HepG2 (cell line): ENCODE measurements at regions not wholly inside any gene's neighbourhood (a gene's known extent, or its start where the extent isn't known, plus 50 kb on each side); places are given as distances from the start of the nearest gene placed in this dataset.

ENCODE experiments used
- BCL6 ChIP-seq: IDR thresholded peaks from 2 replicates; pipeline ENCODE4 v1.6.1; 2016; ENCODE audit warnings: missing genetic modification reagents, missing compliant biosample characterization
- GATA4 ChIP-seq: sonication (generic); IDR thresholded peaks from 2 replicates; pipeline ENCODE4 v1.6.1; 2016; ENCODE audit warnings: antibody characterized with exemption, low read depth, borderline replicate concordance
- MAFG ChIP-seq: sonication (generic); formaldehyde crosslinking; IDR thresholded peaks from 2 replicates; pipeline ENCODE4 v1.5.1; 2020; ENCODE audit warnings: mild to moderate bottlenecking, missing genetic modification reagents
- STAT5B ChIP-seq: sonication (generic); formaldehyde crosslinking; IDR thresholded peaks from 2 replicates; pipeline ENCODE4 v1.4.0; 2020; ENCODE audit warnings: missing genetic modification reagents
- THYN1 ChIP-seq: sonication (generic); formaldehyde crosslinking; IDR thresholded peaks from 2 replicates; pipeline ENCODE4 v1.8.1; 2023; ENCODE audit warnings: low read depth, mild to moderate bottlenecking, moderate library complexity, missing genetic modification reagents, borderline replicate concordance
- TSC22D2 ChIP-seq: sonication (generic); formaldehyde crosslinking; IDR thresholded peaks from 2 replicates; pipeline ENCODE4 v1.5.1; 2020; ENCODE audit warnings: missing genetic modification reagents, mild to moderate bottlenecking, borderline replicate concordance
- ZFP36L2 ChIP-seq: sonication (generic); formaldehyde crosslinking; IDR thresholded peaks from 2 replicates; pipeline ENCODE4 v1.4.0; 2020; ENCODE audit warnings: missing genetic modification reagents
- ZFYVE20 ChIP-seq: sonication (generic); formaldehyde crosslinking; IDR thresholded peaks from 2 replicates; pipeline ENCODE4 v1.8.0; 2023; ENCODE audit warnings: low read depth, mild to moderate bottlenecking, moderate library complexity, missing genetic modification reagents, borderline replicate concordance
- ZNF629 ChIP-seq: sonication (generic); formaldehyde crosslinking; conservative IDR thresholded peaks from 2 replicates; pipeline ENCODE4 v1.5.0; 2020; ENCODE audit warnings: missing genetic modification reagents
- TF ChIP-seq, protein P1 (sequence below): sonication (generic); formaldehyde crosslinking; IDR thresholded peaks from 2 replicates; pipeline ENCODE4 v1.4.0; 2020; ENCODE audit warnings: mild to moderate bottlenecking, missing genetic modification reagents
- TF ChIP-seq, protein P2 (sequence below): sonication (generic); formaldehyde crosslinking; IDR thresholded peaks from 2 replicates; pipeline ENCODE4 v1.4.0; 2020; ENCODE audit warnings: missing genetic modification reagents
- TF ChIP-seq, protein P3 (sequence below): sonication (generic); formaldehyde crosslinking; conservative IDR thresholded peaks from 2 replicates; pipeline ENCODE4 v1.8.0; 2022; ENCODE audit warnings: missing genetic modification reagents
- TF ChIP-seq, protein P4 (sequence below): sonication (generic); formaldehyde crosslinking; IDR thresholded peaks from 2 replicates; pipeline ENCODE4 v1.9.0; 2022; ENCODE audit warnings: low read depth, missing genetic modification reagents
- TF ChIP-seq, protein P5 (sequence below): sonication (generic); formaldehyde crosslinking; IDR thresholded peaks from 2 replicates; pipeline ENCODE4 v1.5.0; 2020; ENCODE audit warnings: mild to moderate bottlenecking, low read depth, missing genetic modification reagents, borderline replicate concordance

DNA sequence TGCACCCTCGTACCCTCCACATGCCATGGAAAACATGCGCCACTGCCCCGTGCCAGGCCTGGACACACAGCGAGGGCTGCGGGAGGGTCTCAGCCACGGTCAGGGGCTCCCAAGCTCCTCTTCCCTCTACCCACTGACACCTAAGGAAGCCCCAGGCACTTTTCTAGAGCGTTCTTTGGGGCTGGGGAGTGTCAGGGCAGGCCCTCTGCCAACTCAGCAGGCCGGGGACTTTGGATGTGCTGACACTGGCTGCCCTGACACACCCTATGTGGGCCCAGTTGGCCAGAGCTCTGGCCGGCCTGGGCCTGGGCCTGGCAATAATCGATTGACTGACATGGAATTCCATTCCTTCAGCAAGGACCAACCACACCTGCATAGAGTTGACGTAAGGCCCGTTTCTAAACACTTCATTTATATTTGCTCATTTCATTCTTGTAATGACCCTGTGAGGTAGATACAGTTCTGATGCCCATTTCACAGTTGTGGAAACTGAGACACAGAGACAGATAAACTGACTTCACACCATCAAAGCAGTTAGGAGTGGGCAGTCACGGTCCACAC is 70.5 kb downstream of the ZFP36L2 start (continued):
- TF ChIP-seq, protein P1, sequence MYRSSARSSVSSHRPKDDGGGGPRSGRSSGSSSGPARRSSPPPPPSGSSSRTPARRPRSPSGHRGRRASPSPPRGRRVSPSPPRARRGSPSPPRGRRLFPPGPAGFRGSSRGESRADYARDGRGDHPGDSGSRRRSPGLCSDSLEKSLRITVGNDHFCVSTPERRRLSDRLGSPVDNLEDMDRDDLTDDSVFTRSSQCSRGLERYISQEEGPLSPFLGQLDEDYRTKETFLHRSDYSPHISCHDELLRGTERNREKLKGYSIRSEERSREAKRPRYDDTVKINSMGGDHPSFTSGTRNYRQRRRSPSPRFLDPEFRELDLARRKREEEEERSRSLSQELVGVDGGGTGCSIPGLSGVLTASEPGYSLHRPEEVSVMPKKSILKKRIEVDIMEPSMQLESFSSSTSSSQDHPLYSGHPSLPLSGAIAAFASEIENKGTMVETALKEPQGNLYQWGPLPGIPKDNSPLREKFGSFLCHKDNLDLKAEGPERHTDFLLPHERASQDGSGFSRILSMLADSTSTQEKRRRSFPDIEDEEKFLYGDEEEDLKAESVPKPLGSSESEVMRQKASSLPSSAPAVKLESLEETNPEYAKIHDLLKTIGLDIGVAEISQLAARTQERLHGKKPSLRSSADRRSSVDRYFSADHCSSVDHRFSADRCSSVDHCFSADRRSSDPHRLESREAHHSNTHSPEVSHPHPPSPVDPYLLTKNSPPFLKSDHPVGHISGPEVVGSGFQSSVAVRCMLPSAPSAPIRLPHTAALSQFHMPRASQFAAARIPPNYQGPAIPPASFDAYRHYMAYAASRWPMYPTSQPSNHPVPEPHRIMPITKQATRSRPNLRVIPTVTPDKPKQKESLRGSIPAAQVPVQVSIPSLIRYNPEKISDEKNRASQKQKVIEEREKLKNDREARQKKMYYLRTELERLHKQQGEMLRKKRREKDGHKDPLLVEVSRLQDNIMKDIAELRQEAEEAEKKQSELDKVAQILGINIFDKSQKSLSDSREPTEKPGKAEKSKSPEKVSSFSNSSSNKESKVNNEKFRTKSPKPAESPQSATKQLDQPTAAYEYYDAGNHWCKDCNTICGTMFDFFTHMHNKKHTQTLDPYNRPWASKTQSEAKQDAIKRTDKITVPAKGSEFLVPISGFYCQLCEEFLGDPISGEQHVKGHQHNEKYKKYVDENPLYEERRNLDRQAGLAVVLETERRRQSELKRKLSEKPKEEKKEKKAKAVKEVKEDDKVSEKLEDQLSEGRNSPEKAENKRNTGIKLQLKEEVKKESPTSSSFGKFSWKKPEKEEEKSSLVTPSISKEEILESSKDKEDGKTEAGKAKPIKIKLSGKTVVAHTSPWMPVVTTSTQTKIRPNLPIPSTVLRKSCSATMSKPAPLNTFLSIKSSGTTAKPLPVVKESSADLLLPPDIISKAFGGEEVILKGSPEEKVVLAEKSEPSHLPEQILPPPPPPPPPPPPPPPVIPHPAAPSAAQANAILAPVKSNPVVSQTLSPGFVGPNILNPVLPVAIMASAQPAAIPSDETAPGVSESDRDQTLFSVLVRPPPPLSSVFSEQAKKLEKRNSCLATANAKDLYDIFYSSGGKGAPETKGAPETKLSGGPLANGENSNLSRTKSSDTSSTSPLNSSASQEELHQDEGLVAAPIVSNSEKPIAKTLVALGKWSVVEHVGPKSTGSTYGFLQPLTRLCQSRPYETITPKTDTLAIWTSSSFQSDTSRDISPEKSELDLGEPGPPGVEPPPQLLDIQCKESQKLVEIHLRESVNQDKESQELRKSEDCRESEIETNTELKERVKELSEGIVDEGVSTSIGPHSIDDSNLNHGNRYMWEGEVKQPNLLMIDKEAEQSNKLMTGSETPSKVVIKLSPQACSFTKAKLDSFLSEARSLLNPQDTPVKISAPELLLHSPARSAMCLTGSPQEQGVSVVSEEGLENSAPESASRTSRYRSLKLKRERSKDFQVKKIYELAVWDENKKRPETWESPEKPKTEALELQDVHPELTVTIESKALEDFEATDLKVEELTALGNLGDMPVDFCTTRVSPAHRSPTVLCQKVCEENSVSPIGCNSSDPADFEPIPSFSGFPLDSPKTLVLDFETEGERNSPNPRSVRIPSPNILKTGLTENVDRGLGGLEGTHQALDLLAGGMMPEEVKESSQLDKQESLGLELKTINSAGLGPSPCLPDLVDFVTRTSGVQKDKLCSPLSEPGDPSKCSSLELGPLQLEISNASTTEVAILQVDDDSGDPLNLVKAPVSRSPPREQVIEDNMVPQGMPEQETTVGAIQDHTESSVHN (CRISPR knock-in tag) = no peak
- no peak for TF ChIP-seq ZFP36L2 (CRISPR knock-in tag)
- no peak for TF ChIP-seq STAT5B (CRISPR knock-in tag)
- TF ChIP-seq, protein P2, sequence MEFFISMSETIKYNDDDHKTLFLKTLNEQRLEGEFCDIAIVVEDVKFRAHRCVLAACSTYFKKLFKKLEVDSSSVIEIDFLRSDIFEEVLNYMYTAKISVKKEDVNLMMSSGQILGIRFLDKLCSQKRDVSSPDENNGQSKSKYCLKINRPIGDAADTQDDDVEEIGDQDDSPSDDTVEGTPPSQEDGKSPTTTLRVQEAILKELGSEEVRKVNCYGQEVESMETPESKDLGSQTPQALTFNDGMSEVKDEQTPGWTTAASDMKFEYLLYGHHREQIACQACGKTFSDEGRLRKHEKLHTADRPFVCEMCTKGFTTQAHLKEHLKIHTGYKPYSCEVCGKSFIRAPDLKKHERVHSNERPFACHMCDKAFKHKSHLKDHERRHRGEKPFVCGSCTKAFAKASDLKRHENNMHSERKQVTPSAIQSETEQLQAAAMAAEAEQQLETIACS = no peak
- no peak for TF ChIP-seq TSC22D2 (CRISPR knock-in tag)
- TF ChIP-seq, protein P3, sequence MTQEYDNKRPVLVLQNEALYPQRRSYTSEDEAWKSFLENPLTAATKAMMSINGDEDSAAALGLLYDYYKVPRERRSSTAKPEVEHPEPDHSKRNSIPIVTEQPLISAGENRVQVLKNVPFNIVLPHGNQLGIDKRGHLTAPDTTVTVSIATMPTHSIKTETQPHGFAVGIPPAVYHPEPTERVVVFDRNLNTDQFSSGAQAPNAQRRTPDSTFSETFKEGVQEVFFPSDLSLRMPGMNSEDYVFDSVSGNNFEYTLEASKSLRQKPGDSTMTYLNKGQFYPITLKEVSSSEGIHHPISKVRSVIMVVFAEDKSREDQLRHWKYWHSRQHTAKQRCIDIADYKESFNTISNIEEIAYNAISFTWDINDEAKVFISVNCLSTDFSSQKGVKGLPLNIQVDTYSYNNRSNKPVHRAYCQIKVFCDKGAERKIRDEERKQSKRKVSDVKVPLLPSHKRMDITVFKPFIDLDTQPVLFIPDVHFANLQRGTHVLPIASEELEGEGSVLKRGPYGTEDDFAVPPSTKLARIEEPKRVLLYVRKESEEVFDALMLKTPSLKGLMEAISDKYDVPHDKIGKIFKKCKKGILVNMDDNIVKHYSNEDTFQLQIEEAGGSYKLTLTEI (CRISPR knock-in tag) = no peak
- TF ChIP-seq MAFG (CRISPR knock-in tag) = no peak
- peak; percentile 92 for TF ChIP-seq ZNF629 (CRISPR knock-in tag)
- TF ChIP-seq, protein P4, sequence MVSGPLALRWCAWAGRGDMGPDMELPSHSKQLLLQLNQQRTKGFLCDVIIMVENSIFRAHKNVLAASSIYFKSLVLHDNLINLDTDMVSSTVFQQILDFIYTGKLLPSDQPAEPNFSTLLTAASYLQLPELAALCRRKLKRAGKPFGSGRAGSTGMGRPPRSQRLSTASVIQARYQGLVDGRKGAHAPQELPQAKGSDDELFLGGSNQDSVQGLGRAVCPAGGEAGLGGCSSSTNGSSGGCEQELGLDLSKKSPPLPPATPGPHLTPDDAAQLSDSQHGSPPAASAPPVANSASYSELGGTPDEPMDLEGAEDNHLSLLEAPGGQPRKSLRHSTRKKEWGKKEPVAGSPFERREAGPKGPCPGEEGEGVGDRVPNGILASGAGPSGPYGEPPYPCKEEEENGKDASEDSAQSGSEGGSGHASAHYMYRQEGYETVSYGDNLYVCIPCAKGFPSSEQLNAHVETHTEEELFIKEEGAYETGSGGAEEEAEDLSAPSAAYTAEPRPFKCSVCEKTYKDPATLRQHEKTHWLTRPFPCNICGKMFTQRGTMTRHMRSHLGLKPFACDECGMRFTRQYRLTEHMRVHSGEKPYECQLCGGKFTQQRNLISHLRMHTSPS (CRISPR knock-in tag) = peak; percentile 19; the same call in 1 of the 2 replicates
- no peak for TF ChIP-seq BCL6 (CRISPR knock-in tag)
- TF ChIP-seq, protein P5, sequence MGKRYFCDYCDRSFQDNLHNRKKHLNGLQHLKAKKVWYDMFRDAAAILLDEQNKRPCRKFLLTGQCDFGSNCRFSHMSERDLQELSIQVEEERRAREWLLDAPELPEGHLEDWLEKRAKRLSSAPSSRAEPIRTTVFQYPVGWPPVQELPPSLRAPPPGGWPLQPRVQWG (CRISPR knock-in tag) = no peak
- TF ChIP-seq ZFYVE20 (CRISPR knock-in tag) = no peak
- no peak for TF ChIP-seq GATA4
- TF ChIP-seq THYN1 (CRISPR knock-in tag) = no peak
